Spleen (tissue), 11 donors: ENCODE measurements at regions not wholly inside any gene's neighbourhood (a gene's known extent, or its start where the extent isn't known, plus 50 kb on each side); places are given as distances from the start of the nearest gene placed in this dataset.

Experiments used
- DNase-seq: peaks from one replicate; pipeline ENCODE4 v3.0.0-alpha.2; 2020
- H3K27ac ChIP-seq, 8 donors: fragments of 200-600 bp; sonication (generic) in 7 of 8; 1 replicate in 4 of 8; 2 replicates in 4 of 8; pipeline versions ENCODE4 v1.5.0 to v1.8.0; 2016 to 2021; ENCODE audit warnings: inconsistent platforms in 4 of 8, mild to moderate bottlenecking in 4 of 8, moderate library complexity in 1 of 8
- H3K27me3 ChIP-seq, 7 donors: fragments of 200-600 bp; sonication (generic) in 6 of 7; replicated peaks in 1 of 7; 1 replicate in 4 of 7; 2 replicates in 3 of 7; pipeline versions ENCODE4 v1.5.0 to v1.8.0; 2016 to 2021; ENCODE audit warnings: inconsistent platforms in 3 of 7, mild to moderate bottlenecking in 1 of 7
- H3K36me3 ChIP-seq, 6 donors: fragments of 200-600 bp; sonication (generic) in 5 of 6; 1 replicate in 4 of 6; 2 replicates in 2 of 6; pipeline versions ENCODE4 v1.5.0 to v1.8.0; 2016 to 2021; ENCODE audit warnings: inconsistent platforms in 2 of 6
- H3K4me1 ChIP-seq, 6 donors: fragments of 200-600 bp; sonication (generic) in 5 of 6; 1 replicate in 3 of 6; 2 replicates in 3 of 6; pipeline versions ENCODE4 v1.5.0 to v1.8.0; 2016 to 2021; ENCODE audit warnings: inconsistent platforms in 3 of 6
- H3K4me3 ChIP-seq, 8 donors: fragments of 200-600 bp; sonication (generic) in 7 of 8; 1 replicate in 4 of 8; 2 replicates in 4 of 8; pipeline versions ENCODE4 v1.5.0 to v1.8.0; 2016 to 2021; ENCODE audit warnings: inconsistent platforms in 4 of 8, mild to moderate bottlenecking in 4 of 8, moderate library complexity in 2 of 8
- H3K9me3 ChIP-seq, 8 donors: fragments of 200-600 bp; sonication (generic) in 7 of 8; 1 replicate in 4 of 8; 2 replicates in 4 of 8; pipeline versions ENCODE4 v1.5.0 to v1.8.0; 2016 to 2021; ENCODE audit warnings: inconsistent platforms in 4 of 8
- CTCF ChIP-seq, 11 experiments: fragments of 200-600 bp in 7 of 11; fragments of 450-650 bp in 4 of 11; sonication (generic) in 4 of 11; IDR thresholded peaks in 8 of 11; conservative IDR thresholded peaks in 3 of 11; 1 replicate in 7 of 11; 2 replicates in 4 of 11; pipeline versions ENCODE4 v1.4.0 to v1.8.0; 2016 to 2021; ENCODE audit warnings: antibody characterized with exemption in 11 of 11, inconsistent platforms in 4 of 11, mild to moderate bottlenecking in 1 of 11
- POLR2A ChIP-seq, 3 donors: fragments of 450-650 bp; IDR thresholded peaks; one replicate each; pipeline ENCODE4 v1.5.1; 2017; ENCODE audit warnings: antibody characterized with exemption in 3 of 3, mild to moderate bottlenecking in 1 of 3
- POLR2AphosphoS5 ChIP-seq, 3 donors: sonication (generic); formaldehyde crosslinking; IDR thresholded peaks; one replicate each; pipeline ENCODE4 v1.5.1; 2017; ENCODE audit warnings: antibody characterized with exemption in 3 of 3
- WGBS, 5 donors: extraction: QIAGEN DNeasy Blood & Tissue Kit in 3 of 5; methylation state at CpG; one replicate each; pipeline versions ENCODE4 v1.1.5 to v1.1.7; 2013 to 2018; 5-methylcytosine and 5-hydroxymethylcytosine counted together
- intact Hi-C: fragments of 100-400 bp; cut with DNase I; formaldehyde crosslinking; loops from one replicate; pipeline ENCODE4 v1.15.0; 2023; ENCODE audit warnings: low total_unique reads
- donor health status: healthy with polysubstance abuse.
- donor health status: DM: no; HTN: no; CAD: no; lungs with moderate emphysema.
- donor health status: DM: no; HTN: no; CAD: no.
- donor health status: Bipolar disorder and iron deficiency.
- donor health status: healthy.
- donor health status: DM: no; HTN: no; CAD: no.
- donor health status: DM: yes; HTN: yes; CAD: no.

DNA sequence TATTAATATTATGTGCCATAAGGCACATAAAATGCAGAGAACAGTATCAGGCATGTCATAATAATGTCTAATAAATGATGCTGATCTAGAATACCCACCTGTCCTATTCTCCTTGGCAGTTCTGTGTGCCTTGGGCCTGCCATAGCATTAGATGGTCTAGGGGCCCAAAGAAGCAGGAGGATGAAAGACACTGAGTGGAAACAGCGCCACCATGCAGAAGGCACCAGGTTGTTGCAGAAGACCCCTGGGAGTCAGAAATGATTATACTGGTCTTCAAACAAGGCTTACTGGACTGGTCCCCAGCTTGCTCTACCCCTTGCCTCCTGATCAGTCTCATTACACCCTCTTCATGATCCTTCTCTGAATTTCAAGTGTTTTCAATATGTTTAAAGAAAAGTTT lies 353.3 kb downstream of the GRIN2B start:
- intact Hi-C loops = no loop called here
- H3K9me3 ChIP-seq = no peaks in the 10 kb centered on the region
- no peak for DNase-seq
- no peaks in the 10 kb centered on the region for H3K4me1 ChIP-seq
- no peak for TF ChIP-seq POLR2AphosphoS5 (IDR thresholded peaks at IDR 0.05)
- TF ChIP-seq POLR2A (IDR thresholded peaks at IDR 0.05) = no peak
- no peak for TF ChIP-seq CTCF (IDR thresholded peaks at IDR 0.05 in 8 of 11, conservative IDR thresholded peaks at IDR 0.05 in 3 of 11)
- H3K36me3 ChIP-seq = no peaks in the 10 kb centered on the region
- 86 to 100% (median 88%) methylated on average over 1 of the region's 1 CpG for WGBS, 5 donors
- no peak overlapping the region for H3K27ac ChIP-seq
- H3K4me3 ChIP-seq = no peak overlapping the region
- no peaks in the 10 kb centered on the region for H3K27me3 ChIP-seq

GRCh38 chr12:13627536-13627935 lies 353.9 kb downstream of the GRIN2B start:
- Histone ChIP-seq H3K9me3 (no peaks in the 10 kb centered on the region), H3K4me3 (no peak overlapping the region), H3K27ac (no peak overlapping the region), H3K36me3 (no peaks in the 10 kb centered on the region), H3K4me1 (no peaks in the 10 kb centered on the region), H3K27me3 (no peaks in the 10 kb centered on the region)
- DNase-seq = no peak
- TF ChIP-seq CTCF (IDR thresholded peaks at IDR 0.05 in 8 of 11, conservative IDR thresholded peaks at IDR 0.05 in 3 of 11) (no peak), POLR2A (IDR thresholded peaks at IDR 0.05) (no peak), POLR2AphosphoS5 (IDR thresholded peaks at IDR 0.05) (no peak)
- WGBS, 5 donors = 48 to 81% (median 72%) methylated on average over 3 of the region's 3 CpGs
- intact Hi-C loops = no loop called here

- TF ChIP-seq CTCF (IDR thresholded peaks at IDR 0.05 in 8 of 11, conservative IDR thresholded peaks at IDR 0.05 in 3 of 11) (no peak), POLR2AphosphoS5 (IDR thresholded peaks at IDR 0.05) (no peak), POLR2A (IDR thresholded peaks at IDR 0.05) (no peak)
- intact Hi-C loops = no loop called here
- Histone ChIP-seq H3K27me3 (no peaks in the 10 kb centered on the region), H3K4me3 (no peak overlapping the region), H3K27ac (no peak overlapping the region), H3K4me1 (no peaks in the 10 kb centered on the region), H3K9me3 (no peaks in the 10 kb centered on the region), H3K36me3 (no peaks in the 10 kb centered on the region)
- 63 to 76% (median 74%) methylated on average over 3 of the region's 3 CpGs for WGBS, 5 donors
- DNase-seq = no peak
These were observed 368.1 kb downstream of the GRIN2B start for GRCh38 chr12:13613297-13613696.

DNA sequence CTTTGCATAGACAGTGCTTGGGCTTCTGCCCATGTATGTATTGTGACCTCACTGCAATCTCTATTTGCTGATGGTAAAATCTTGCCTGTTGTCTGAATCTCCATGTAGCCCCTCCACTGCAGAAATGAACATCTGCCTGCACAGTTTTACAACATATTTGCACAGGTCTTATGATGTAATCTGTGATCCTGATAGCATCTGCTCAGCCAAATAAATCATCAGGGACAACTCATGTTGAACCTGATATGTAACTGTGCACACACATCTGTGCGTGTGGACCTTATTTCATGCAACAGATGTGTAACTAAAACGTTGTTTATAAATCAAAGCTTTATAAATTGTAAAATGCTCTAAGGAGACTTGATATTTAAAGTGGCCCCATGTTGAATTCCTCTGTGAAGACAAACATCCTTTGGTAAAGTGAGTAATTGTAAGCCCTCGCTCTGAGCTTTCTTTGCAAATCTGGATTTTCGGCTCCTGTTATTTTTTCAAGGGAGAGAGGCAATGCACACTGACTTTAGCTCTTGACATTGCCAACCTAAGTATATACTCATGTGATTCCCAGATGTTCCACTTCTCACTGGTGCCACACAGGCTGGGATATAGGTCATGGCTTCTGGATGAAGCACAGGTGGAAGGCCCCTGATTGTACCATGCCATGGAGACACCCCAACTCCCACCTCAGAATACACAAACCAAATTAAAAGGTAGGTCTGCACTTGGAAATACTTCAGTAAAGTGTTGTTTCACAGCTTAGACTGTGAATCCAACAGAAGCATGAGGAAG lies 371.3 kb downstream of the GRIN2B start:
- TF ChIP-seq CTCF (IDR thresholded peaks at IDR 0.05 in 8 of 11, conservative IDR thresholded peaks at IDR 0.05 in 3 of 11) (no peak), POLR2A (IDR thresholded peaks at IDR 0.05) (no peak), POLR2AphosphoS5 (IDR thresholded peaks at IDR 0.05) (no peak)
- no peak overlapping the region for H3K27ac ChIP-seq
- WGBS, 5 donors = 78 to 89% (median 84%) methylated on average over 4 of the region's 4 CpGs
- no peaks in the 10 kb centered on the region for H3K27me3 ChIP-seq
- no peak overlapping the region for H3K4me3 ChIP-seq
- no peak for DNase-seq
- intact Hi-C loops = no loop called here
- H3K36me3 ChIP-seq = no peaks in the 10 kb centered on the region
- no peaks in the 10 kb centered on the region for H3K9me3 ChIP-seq
- no peaks in the 10 kb centered on the region for H3K4me1 ChIP-seq
